ENCODE measurements at regions not wholly inside any gene's neighbourhood (a gene's known extent, or its start where the extent isn't known, plus 50 kb on each side); places are given as distances from the start of the nearest gene placed in this dataset.

DNA sequence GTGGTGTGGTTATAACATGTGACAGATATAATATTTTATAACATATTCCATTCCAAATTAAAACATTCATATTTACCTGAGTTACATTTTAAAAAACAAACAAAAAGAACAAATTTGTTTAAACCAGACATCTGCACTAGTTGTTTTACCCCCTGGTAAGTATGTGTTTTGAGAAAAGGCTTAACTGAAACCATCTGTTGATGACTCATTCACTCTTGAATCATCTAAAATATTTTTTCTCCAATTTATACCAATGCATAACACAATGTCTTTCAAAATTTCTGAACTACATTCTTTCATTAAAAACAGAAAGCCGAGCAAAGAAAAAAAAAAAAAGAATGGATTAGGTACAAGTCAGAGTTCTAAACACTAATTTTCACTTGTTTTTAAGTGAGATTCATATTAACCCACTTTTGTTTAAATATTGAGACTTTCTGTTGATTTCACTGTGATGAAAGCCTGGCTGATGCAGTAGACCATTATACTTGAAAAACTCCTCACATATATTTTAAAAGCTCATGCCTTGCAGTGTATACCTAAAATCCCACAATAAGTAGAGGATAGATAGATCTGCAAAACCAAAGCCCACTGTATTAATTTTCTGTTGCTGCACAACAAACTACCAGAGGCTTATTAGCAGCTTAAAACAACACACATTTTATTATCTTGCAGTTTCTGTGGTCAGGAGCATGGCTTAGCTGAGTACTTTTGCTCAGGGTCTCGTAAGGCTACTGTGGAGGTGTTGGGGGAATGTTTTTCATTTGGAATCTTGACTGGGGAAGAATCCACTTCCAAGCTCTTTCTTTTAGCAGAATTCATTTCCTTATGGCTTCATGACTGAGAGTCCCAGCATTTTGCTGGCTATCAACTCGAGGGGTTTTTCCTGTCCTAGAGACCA is 221.5 kb downstream of the PCDH18 start:
- Histone ChIP-seq H3K9me3 (ENCODE audit: control insufficient read depth, low read length) (no peaks in the 10 kb centered on the region), H3K36me3 (ENCODE audit: control insufficient read depth, insufficient read depth, low read length) (no peaks in the 10 kb centered on the region), H3K79me2 (no peaks in the 10 kb centered on the region), H3K4me2 (ENCODE audit: low read length) (no peak overlapping the region), H3K4me1 (no peaks in the 10 kb centered on the region), H3K4me3 (ENCODE audit: low read depth, low read length) (no peak overlapping the region), H2AFZ (no peak overlapping the region), H3K27ac (no peak overlapping the region), H3K9ac (no peak overlapping the region), H3K27me3 (ENCODE audit: control insufficient read depth, insufficient read depth, low read length) (no peaks in the 10 kb centered on the region)
- TF ChIP-seq CTCF (IDR thresholded peaks at IDR 0.05): no peak

DNA sequence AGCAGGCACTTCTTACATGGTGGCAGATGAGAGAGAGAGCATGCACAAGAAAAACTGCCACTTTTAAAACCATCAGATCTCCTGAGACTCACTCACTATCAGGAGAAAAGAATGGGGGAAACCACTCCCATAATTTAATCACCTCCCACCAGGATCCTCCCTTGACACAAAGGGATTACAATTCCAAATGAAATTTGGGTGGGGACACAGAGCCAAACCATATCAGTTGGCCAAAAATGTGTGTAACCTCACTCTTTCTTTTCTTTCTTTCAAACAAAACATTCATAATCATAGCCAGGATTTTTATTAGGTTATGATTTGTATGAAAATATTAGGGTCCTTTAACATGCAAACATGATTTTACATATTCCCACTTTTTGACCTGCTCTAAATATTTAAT is 222.1 kb downstream of the PCDH18 start:
- H3K4me3 ChIP-seq (ENCODE audit: low read depth, low read length): no peak overlapping the region
- H3K79me2 ChIP-seq: no peaks in the 10 kb centered on the region
- no peaks in the 10 kb centered on the region for H3K36me3 ChIP-seq (ENCODE audit: control insufficient read depth, insufficient read depth, low read length)
- H3K4me2 ChIP-seq (ENCODE audit: low read length): no peak overlapping the region
- H3K27ac ChIP-seq: no peak overlapping the region
- no peak overlapping the region for H2AFZ ChIP-seq
- no peaks in the 10 kb centered on the region for H3K4me1 ChIP-seq
- H3K27me3 ChIP-seq (ENCODE audit: control insufficient read depth, insufficient read depth, low read length): no peaks in the 10 kb centered on the region
- H3K9ac ChIP-seq: no peak overlapping the region
- H3K9me3 ChIP-seq (ENCODE audit: control insufficient read depth, low read length): no peaks in the 10 kb centered on the region
- no peak for TF ChIP-seq CTCF (IDR thresholded peaks at IDR 0.05)

GRCh38 chr4:137309424-137309823 is 222.9 kb downstream of the PCDH18 start:
- Histone ChIP-seq H3K4me2 (ENCODE audit: low read length) (no peak overlapping the region), H3K79me2 (no peaks in the 10 kb centered on the region), H3K9me3 (ENCODE audit: control insufficient read depth, low read length) (no peaks in the 10 kb centered on the region), H3K36me3 (ENCODE audit: control insufficient read depth, insufficient read depth, low read length) (no peaks in the 10 kb centered on the region), H3K4me3 (ENCODE audit: low read depth, low read length) (no peak overlapping the region), H3K27ac (no peak overlapping the region), H3K9ac (no peak overlapping the region), H2AFZ (no peak overlapping the region), H3K4me1 (no peaks in the 10 kb centered on the region), H3K27me3 (ENCODE audit: control insufficient read depth, insufficient read depth, low read length) (no peaks in the 10 kb centered on the region)
- TF ChIP-seq CTCF (IDR thresholded peaks at IDR 0.05): no peak

GRCh38 chr4:137307806-137308205 is 224.5 kb downstream of the PCDH18 start:
- H3K27ac ChIP-seq: no peak overlapping the region
- H2AFZ ChIP-seq: no peak overlapping the region
- H3K4me2 ChIP-seq (ENCODE audit: low read length): no peak overlapping the region
- H3K27me3 ChIP-seq (ENCODE audit: control insufficient read depth, insufficient read depth, low read length): no peaks in the 10 kb centered on the region
- H3K4me1 ChIP-seq: no peaks in the 10 kb centered on the region
- no peak for TF ChIP-seq CTCF (IDR thresholded peaks at IDR 0.05)
- no peaks in the 10 kb centered on the region for H3K36me3 ChIP-seq (ENCODE audit: control insufficient read depth, insufficient read depth, low read length)
- H3K9ac ChIP-seq: no peak overlapping the region
- no peak overlapping the region for H3K4me3 ChIP-seq (ENCODE audit: low read depth, low read length)
- no peaks in the 10 kb centered on the region for H3K79me2 ChIP-seq
- H3K9me3 ChIP-seq (ENCODE audit: control insufficient read depth, low read length): no peaks in the 10 kb centered on the region

- Histone ChIP-seq H3K9ac (no peak overlapping the region), H3K4me1 (no peaks in the 10 kb centered on the region), H3K27me3 (ENCODE audit: control insufficient read depth, insufficient read depth, low read length) (no peaks in the 10 kb centered on the region), H3K79me2 (no peaks in the 10 kb centered on the region), H3K9me3 (ENCODE audit: control insufficient read depth, low read length) (no peaks in the 10 kb centered on the region), H3K27ac (no peak overlapping the region), H3K4me3 (ENCODE audit: low read depth, low read length) (no peak overlapping the region), H2AFZ (no peak overlapping the region), H3K4me2 (ENCODE audit: low read length) (no peak overlapping the region), H3K36me3 (ENCODE audit: control insufficient read depth, insufficient read depth, low read length) (no peaks in the 10 kb centered on the region)
- no peak for TF ChIP-seq CTCF (IDR thresholded peaks at IDR 0.05)
These were observed 231.5 kb downstream of the PCDH18 start for GRCh38 chr4:137300776-137301175.

Data from parathyroid adenoma (tissue), 2 donors.